Activated naive CD4-positive, alpha-beta T cell treated with anti-CD3 and anti-CD28 coated beads for 36 hours (primary cell): ENCODE measurements at regions not wholly inside any gene's neighbourhood (a gene's known extent, or its start where the extent isn't known, plus 50 kb on each side); places are given as distances from the start of the nearest gene placed in this dataset.
A peak's percentile ranks its signal among the peaks of the same experiment; 100 is the strongest.
"Not testable (repeated sequence)": the region's sequence is repeated elsewhere in the genome, so short reads cannot be mapped to it uniquely, and the experiment has no call there.

Experiments used
- CTCF ChIA-PET: fragments of 350-600 bp; sonication (Branson Sonifier 250); formaldehyde crosslinking; loops from one replicate; lab custom pipeline; 2021; ENCODE audit warnings: antibody characterized with exemption; lab: Charles Lee
- DNase-seq: peaks from one replicate; pipeline ENCODE4 v3.0.0-alpha.2; 2020
- H3K27ac Mint-ChIP-seq: one replicate; pipeline ENCODE4 v1.8.0; 2021; ENCODE audit warnings: mild to moderate bottlenecking, mixed read lengths
- H3K27me3 Mint-ChIP-seq: one replicate; pipeline ENCODE4 v1.8.0; 2021; ENCODE audit warnings: low read depth, mixed read lengths
- H3K36me3 Mint-ChIP-seq: one replicate; pipeline ENCODE4 v1.8.0; 2021; ENCODE audit warnings: low read depth, mixed read lengths
- H3K4me1 Mint-ChIP-seq: one replicate; pipeline ENCODE4 v1.8.0; 2021; ENCODE audit warnings: low read depth, mixed read lengths
- H3K4me3 Mint-ChIP-seq: one replicate; pipeline ENCODE4 v1.8.0; 2021; ENCODE audit warnings: mild to moderate bottlenecking, moderate library complexity, mixed read lengths
- H3K9me3 Mint-ChIP-seq: one replicate; pipeline ENCODE4 v1.8.0; 2021; ENCODE audit warnings: mixed read lengths
- intact Hi-C: fragments of 100-400 bp; cut with micrococcal nuclease; formaldehyde crosslinking; loops from one replicate; pipeline ENCODE4 v1.15.1; 2023

GRCh38 chr1:101185421-101185820, 51.4 kb upstream of the S1PR1 start:
- Mint-ChIP-seq H3K36me3 (no peaks in the 10 kb centered on the region), H3K4me1 (peaks cover 59% of the 10 kb centered on the region), H3K4me3 (no peak overlapping the region), H3K27ac (no peak overlapping the region), H3K9me3 (peaks cover 6% of the 10 kb centered on the region), H3K27me3 (no peaks in the 10 kb centered on the region)
- intact Hi-C loops, result no loop called here
- DNase-seq, result no peak
- CTCF ChIA-PET, result interaction anchor here (1.4 kb wide), 1 partner anchor 49 kb away, joined by 4 read pairs; no protein-coding TSS in a partner anchor

- Mint-ChIP-seq H3K9me3 (no peaks in the 10 kb centered on the region), H3K4me3 (no peak overlapping the region), H3K27me3 (no peaks in the 10 kb centered on the region), H3K36me3 (no peaks in the 10 kb centered on the region), H3K4me1 (peaks cover 68% of the 10 kb centered on the region), H3K27ac (peak overlapping the region; percentile 69)
- no peak for DNase-seq
- intact Hi-C loops, result no loop called here
- CTCF ChIA-PET, result interaction anchor here (0.8 to 1.5 kb wide), 3 partner anchors 56 to 105 kb away, joined by 3 to 4 read pairs (median 3); no protein-coding TSS in a partner anchor
Measured at GRCh38 chr1:101183388-101183699, 53.5 kb upstream of the S1PR1 start.

GRCh38 chr1:101182627-101183387, 54.0 kb upstream of the S1PR1 start:
- Mint-ChIP-seq H3K36me3 (no peaks in the 10 kb centered on the region), H3K9me3 (no peaks in the 10 kb centered on the region), H3K4me1 (peaks cover 69% of the 10 kb centered on the region), H3K27me3 (no peaks in the 10 kb centered on the region), H3K27ac (peak overlapping the region; percentile 81), H3K4me3 (no peak overlapping the region)
- DNase-seq, result no peak
- intact Hi-C loops, result no loop called here
- CTCF ChIA-PET, result interaction anchor here (0.6 to 1.0 kb wide), 3 partner anchors 80 to 106 kb away, joined by 3 to 4 read pairs (median 3); no protein-coding TSS in a partner anchor

- no peaks in the 10 kb centered on the region for H3K27me3 Mint-ChIP-seq
- CTCF ChIA-PET, result interaction anchor here (0.6 to 0.9 kb wide), 5 partner anchors 52 to 106 kb away, joined by 3 to 6 read pairs (median 3); no protein-coding TSS in a partner anchor
- H3K27ac Mint-ChIP-seq, result peak overlapping the region; percentile 81
- H3K9me3 Mint-ChIP-seq, result no peaks in the 10 kb centered on the region
- H3K36me3 Mint-ChIP-seq, result no peaks in the 10 kb centered on the region
- intact Hi-C loops, result no loop called here
- H3K4me1 Mint-ChIP-seq, result peaks cover 76% of the 10 kb centered on the region
- peak; percentile 37 for DNase-seq
- no peak overlapping the region for H3K4me3 Mint-ChIP-seq
Measured at GRCh38 chr1:101181930-101182329, 54.9 kb upstream of the S1PR1 start.

GRCh38 chr1:101178688-101179491, 57.9 kb upstream of the S1PR1 start:
- CTCF ChIA-PET, result interaction anchor here (0.8 to 3.5 kb wide), 9 partner anchors 9 to 109 kb away, joined by 3 to 27 read pairs (median 4); no protein-coding TSS in a partner anchor
- Mint-ChIP-seq H3K4me3 (peak overlapping the region; percentile 63), H3K4me1 (peaks cover 82% of the 10 kb centered on the region), H3K36me3 (no peaks in the 10 kb centered on the region), H3K27me3 (no peaks in the 10 kb centered on the region), H3K9me3 (no peaks in the 10 kb centered on the region), H3K27ac (peak overlapping the region; percentile 100)
- peak; percentile 66 for DNase-seq
- intact Hi-C loops, result loop anchor here (1.0 to 5.0 kb wide), 21 partner anchors 11 to 1140 kb away; partner anchors contain the start of gene SLC30A7

GRCh38 chr1:101178341-101178687, 58.5 kb upstream of the S1PR1 start:
- CTCF ChIA-PET, result interaction anchor here (0.6 to 3.5 kb wide), 10 partner anchors 8 to 131 kb away, joined by 3 to 27 read pairs (median 4); no protein-coding TSS in a partner anchor
- no peaks in the 10 kb centered on the region for H3K27me3 Mint-ChIP-seq
- intact Hi-C loops, result loop anchor here (1.0 to 5.0 kb wide), 9 partner anchors 10 to 1140 kb away; a partner anchor contains a TSS

GRCh38 chr1:101175886-101176285, 60.9 kb upstream of the S1PR1 start:
- intact Hi-C loops, result loop anchor here (5.0 kb wide), 2 partner anchors 234 to 734 kb away; no protein-coding TSS in a partner anchor

More at GRCh38 chr1:101178341-101178687, 58.5 kb upstream of the S1PR1 start:
- peak overlapping the region; percentile 100 for H3K27ac Mint-ChIP-seq
- peak; percentile 46 for DNase-seq
- no peaks in the 10 kb centered on the region for H3K9me3 Mint-ChIP-seq
- no peaks in the 10 kb centered on the region for H3K36me3 Mint-ChIP-seq
- H3K4me3 Mint-ChIP-seq, result peak overlapping the region; percentile 44
- H3K4me1 Mint-ChIP-seq, result peaks cover 82% of the 10 kb centered on the region

GRCh38 chr1:101175466-101175865, 61.4 kb upstream of the S1PR1 start:
- no peaks in the 10 kb centered on the region for H3K36me3 Mint-ChIP-seq
- CTCF ChIA-PET, result interaction anchor here (1.5 to 2.9 kb wide), 5 partner anchors 38 to 113 kb away, joined by 3 to 13 read pairs (median 10); no protein-coding TSS in a partner anchor
- no peak overlapping the region for H3K4me3 Mint-ChIP-seq

More at GRCh38 chr1:101175886-101176285, 60.9 kb upstream of the S1PR1 start:
- Mint-ChIP-seq H3K36me3 (no peaks in the 10 kb centered on the region), H3K27ac (no peak overlapping the region), H3K4me1 (peaks cover 65% of the 10 kb centered on the region), H3K27me3 (no peaks in the 10 kb centered on the region), H3K4me3 (no peak overlapping the region), H3K9me3 (no peaks in the 10 kb centered on the region)
- DNase-seq, result no peak
- CTCF ChIA-PET, result interaction anchor here (0.8 to 2.9 kb wide), 7 partner anchors 11 to 112 kb away, joined by 3 to 13 read pairs (median 7); no protein-coding TSS in a partner anchor

GRCh38 chr1:101174722-101175121, 62.1 kb upstream of the S1PR1 start:
- no peak overlapping the region for H3K27ac Mint-ChIP-seq
- no peaks in the 10 kb centered on the region for H3K9me3 Mint-ChIP-seq
- no peaks in the 10 kb centered on the region for H3K36me3 Mint-ChIP-seq
- CTCF ChIA-PET, result interaction anchor here (0.6 to 2.9 kb wide), 5 partner anchors 10 to 113 kb away, joined by 3 to 13 read pairs (median 10); no protein-coding TSS in a partner anchor
- intact Hi-C loops, result loop anchor here (5.0 kb wide), 2 partner anchors 232 to 732 kb away; no protein-coding TSS in a partner anchor
- no peak for DNase-seq
- H3K4me1 Mint-ChIP-seq, result peaks cover 56% of the 10 kb centered on the region
- H3K27me3 Mint-ChIP-seq, result no peaks in the 10 kb centered on the region
- no peak overlapping the region for H3K4me3 Mint-ChIP-seq

More at GRCh38 chr1:101175466-101175865, 61.4 kb upstream of the S1PR1 start:
- DNase-seq, result no peak
- H3K4me1 Mint-ChIP-seq, result peaks cover 63% of the 10 kb centered on the region
- H3K27me3 Mint-ChIP-seq, result no peaks in the 10 kb centered on the region
- peak overlapping the region; percentile 28 for H3K27ac Mint-ChIP-seq
- no peaks in the 10 kb centered on the region for H3K9me3 Mint-ChIP-seq
- intact Hi-C loops, result loop anchor here (5.0 kb wide), 2 partner anchors 233 to 733 kb away; no protein-coding TSS in a partner anchor

- H3K36me3 Mint-ChIP-seq, H3K9me3 Mint-ChIP-seq, H3K4me3 Mint-ChIP-seq, DNase-seq, H3K27ac Mint-ChIP-seq, intact Hi-C loops, H3K27me3 Mint-ChIP-seq: not testable (repeated sequence)
- peaks cover 53% of the 10 kb centered on the region for H3K4me1 Mint-ChIP-seq
- CTCF ChIA-PET, result interaction anchor here (0.6 to 2.2 kb wide), 4 partner anchors 10 to 114 kb away, joined by 3 to 13 read pairs (median 8); no protein-coding TSS in a partner anchor
Measured at GRCh38 chr1:101174298-101174697, 62.5 kb upstream of the S1PR1 start.

- intact Hi-C loops, result no loop called here
- H3K4me3 Mint-ChIP-seq, result no peak overlapping the region
- H3K4me1 Mint-ChIP-seq, result peaks cover 50% of the 10 kb centered on the region
- no peaks in the 10 kb centered on the region for H3K27me3 Mint-ChIP-seq
- DNase-seq, result no peak
- H3K27ac Mint-ChIP-seq, result no peak overlapping the region
- CTCF ChIA-PET, result interaction anchor here (1.2 to 1.4 kb wide), 3 partner anchors 8 to 69 kb away, joined by 3 to 4 read pairs (median 3); no protein-coding TSS in a partner anchor
- no peaks in the 10 kb centered on the region for H3K36me3 Mint-ChIP-seq
- no peaks in the 10 kb centered on the region for H3K9me3 Mint-ChIP-seq
Measured at GRCh38 chr1:101170506-101171050, 66.2 kb upstream of the S1PR1 start.
